MCF 10A (cell line): ENCODE measurements at regions not wholly inside any gene's neighbourhood (a gene's known extent, or its start where the extent isn't known, plus 50 kb on each side); places are given as distances from the start of the nearest gene placed in this dataset.

Source experiments
- BruUV-seq: library from RNA; stranded (reverse); fragments of 400-500 nt; replicated peaks from 2 replicates; lab custom pipeline; 2021; lab: Mats Ljungman, UMichigan
- CTCF ChIA-PET: fragments of 300-600 bp; sonication (Branson Sonifier 250); formaldehyde crosslinking; extraction: SDS; loops from one replicate; lab custom pipeline; 2021; ENCODE audit warnings: antibody characterized with exemption, inconsistent platforms; lab: Yijun Ruan, JAX
- POLR2A ChIA-PET: fragments of 300-600, 350-650 bp; sonication (Branson Sonifier 250); formaldehyde crosslinking; extraction: SDS; loops from one replicate; lab custom pipeline; 2020; ENCODE audit warnings: antibody characterized with exemption, inconsistent platforms; lab: Yijun Ruan, JAX
- DNase-seq: peaks from one replicate; pipeline ENCODE4 v3.0.0-alpha.2; 2018; ENCODE audit not compliant: unreplicated experiment
- H3K27ac Mint-ChIP-seq: one replicate; pipeline ENCODE4 v1.8.0; 2022; ENCODE audit warnings: mild to moderate bottlenecking, low read depth, mixed read lengths; ENCODE audit not compliant: unreplicated experiment
- H3K27me3 Mint-ChIP-seq: one replicate; pipeline ENCODE4 v1.8.0; 2022; ENCODE audit warnings: mixed read lengths; ENCODE audit not compliant: insufficient read depth, unreplicated experiment
- H3K36me3 Mint-ChIP-seq: one replicate; pipeline ENCODE4 v1.8.0; 2022; ENCODE audit warnings: mild to moderate bottlenecking, moderate library complexity, mixed read lengths; ENCODE audit not compliant: insufficient read depth, unreplicated experiment
- H3K4me1 Mint-ChIP-seq: one replicate; pipeline ENCODE4 v1.8.0; 2022; ENCODE audit warnings: mixed read lengths; ENCODE audit not compliant: insufficient read depth, unreplicated experiment
- H3K4me3 Mint-ChIP-seq: one replicate; pipeline ENCODE4 v1.8.0; 2022; ENCODE audit warnings: mild to moderate bottlenecking, moderate library complexity, mixed read lengths; ENCODE audit not compliant: unreplicated experiment
- H3K9me3 Mint-ChIP-seq: one replicate; pipeline ENCODE4 v1.8.0; 2022; ENCODE audit warnings: mixed read lengths; ENCODE audit not compliant: unreplicated experiment
- CTCF ChIP-seq: fragments of 200-600 bp; IDR thresholded peaks from one replicate; pipeline ENCODE4 v1.8.0; 2022; ENCODE audit warnings: antibody characterized with exemption, mild to moderate bottlenecking; ENCODE audit not compliant: unreplicated experiment
- intact Hi-C: fragments of 100-400 bp; cut with micrococcal nuclease; formaldehyde crosslinking; loops from 2 replicates; pipeline ENCODE4 v1.14.1; 2022

GRCh38 chr6:144722925-144723324, 437.8 kb downstream of the UTRN start:
- ChIA-PET CTCF (no interaction called here), POLR2A (no interaction called here)
- no peak for DNase-seq
- Mint-ChIP-seq H3K4me3 (no peak overlapping the region), H3K4me1 (peaks cover 6% of the 10 kb centered on the region), H3K36me3 (no peaks in the 10 kb centered on the region), H3K9me3 (no peaks in the 10 kb centered on the region), H3K27me3 (no peaks in the 10 kb centered on the region), H3K27ac (no peak overlapping the region)
- no TSS peak for BruUV-seq
- no peak for TF ChIP-seq CTCF
- intact Hi-C loops = no loop called here

- no TSS peak for BruUV-seq
- Mint-ChIP-seq H3K27me3 (no peaks in the 10 kb centered on the region), H3K4me3 (no peak overlapping the region), H3K4me1 (peaks cover 6% of the 10 kb centered on the region), H3K36me3 (no peaks in the 10 kb centered on the region), H3K27ac (no peak overlapping the region), H3K9me3 (no peaks in the 10 kb centered on the region)
- ChIA-PET POLR2A (no interaction called here), CTCF (interaction anchor here (0.6 kb wide), 2 partner anchors 314 to 492 kb away, joined by 3 read pairs; no protein-coding TSS in a partner anchor)
- TF ChIP-seq CTCF = no peak
- DNase-seq = no peak
- intact Hi-C loops = no loop called here
Measured at GRCh38 chr6:144723431-144723830, 438.3 kb downstream of the UTRN start.

- no peak overlapping the region for H3K4me3 Mint-ChIP-seq
- ChIA-PET CTCF (no interaction called here), POLR2A (no interaction called here)
- DNase-seq = no peak
- intact Hi-C loops = no loop called here
- no peak for TF ChIP-seq CTCF
- no peaks in the 10 kb centered on the region for H3K36me3 Mint-ChIP-seq
- BruUV-seq = no TSS peak
- no peaks in the 10 kb centered on the region for H3K9me3 Mint-ChIP-seq
- H3K4me1 Mint-ChIP-seq = no peaks in the 10 kb centered on the region
- H3K27ac Mint-ChIP-seq = no peak overlapping the region
- H3K27me3 Mint-ChIP-seq = no peaks in the 10 kb centered on the region
Measured at GRCh38 chr6:144724818-144725217, 439.7 kb downstream of the UTRN start.

- H3K27me3 Mint-ChIP-seq = no peaks in the 10 kb centered on the region
- ChIA-PET POLR2A (no interaction called here), CTCF (no interaction called here)
- BruUV-seq = no TSS peak
- intact Hi-C loops = no loop called here
- no peak for DNase-seq
- no peaks in the 10 kb centered on the region for H3K36me3 Mint-ChIP-seq
- H3K27ac Mint-ChIP-seq = no peak overlapping the region
- H3K4me1 Mint-ChIP-seq = no peaks in the 10 kb centered on the region
- H3K4me3 Mint-ChIP-seq = no peak overlapping the region
- H3K9me3 Mint-ChIP-seq = no peaks in the 10 kb centered on the region
- no peak for TF ChIP-seq CTCF
Measured at GRCh38 chr6:144725736-144726522, 440.8 kb downstream of the UTRN start.
